ENCODE measurements at regions not wholly inside any gene's neighbourhood (a gene's known extent, or its start where the extent isn't known, plus 50 kb on each side); places are given as distances from the start of the nearest gene placed in this dataset.

GRCh38 chr12:115190010-115190770 is 506.2 kb upstream of the TBX3 start:
- TF ChIP-seq EZH2 (IDR thresholded peaks at IDR 0.05; ENCODE audit: low read length, unreplicated experiment) (no peak), EZH2phosphoT487 (IDR thresholded peaks at IDR 0.05; ENCODE audit: borderline replicate concordance, low read length) (no peak), CTCF (conservative IDR thresholded peaks at IDR 0.05; ENCODE audit: low read depth, low read length) (no peak)
